MCF 10A (cell line): ENCODE measurements at regions not wholly inside any gene's neighbourhood (a gene's known extent, or its start where the extent isn't known, plus 50 kb on each side); places are given as distances from the start of the nearest gene placed in this dataset.

Source experiments
- BruUV-seq: library from RNA; stranded (reverse); fragments of 400-500 nt; replicated peaks from 2 replicates; lab custom pipeline; 2021; lab: Mats Ljungman, UMichigan
- CTCF ChIA-PET: fragments of 300-600 bp; sonication (Branson Sonifier 250); formaldehyde crosslinking; extraction: SDS; loops from one replicate; lab custom pipeline; 2021; ENCODE audit warnings: antibody characterized with exemption, inconsistent platforms; lab: Yijun Ruan, JAX
- POLR2A ChIA-PET: fragments of 300-600, 350-650 bp; sonication (Branson Sonifier 250); formaldehyde crosslinking; extraction: SDS; loops from one replicate; lab custom pipeline; 2020; ENCODE audit warnings: antibody characterized with exemption, inconsistent platforms; lab: Yijun Ruan, JAX
- DNase-seq: peaks from one replicate; pipeline ENCODE4 v3.0.0-alpha.2; 2018; ENCODE audit not compliant: unreplicated experiment
- H3K27ac Mint-ChIP-seq: one replicate; pipeline ENCODE4 v1.8.0; 2022; ENCODE audit warnings: mild to moderate bottlenecking, low read depth, mixed read lengths; ENCODE audit not compliant: unreplicated experiment
- H3K27me3 Mint-ChIP-seq: one replicate; pipeline ENCODE4 v1.8.0; 2022; ENCODE audit warnings: mixed read lengths; ENCODE audit not compliant: insufficient read depth, unreplicated experiment
- H3K36me3 Mint-ChIP-seq: one replicate; pipeline ENCODE4 v1.8.0; 2022; ENCODE audit warnings: mild to moderate bottlenecking, moderate library complexity, mixed read lengths; ENCODE audit not compliant: insufficient read depth, unreplicated experiment
- H3K4me1 Mint-ChIP-seq: one replicate; pipeline ENCODE4 v1.8.0; 2022; ENCODE audit warnings: mixed read lengths; ENCODE audit not compliant: insufficient read depth, unreplicated experiment
- H3K4me3 Mint-ChIP-seq: one replicate; pipeline ENCODE4 v1.8.0; 2022; ENCODE audit warnings: mild to moderate bottlenecking, moderate library complexity, mixed read lengths; ENCODE audit not compliant: unreplicated experiment
- H3K9me3 Mint-ChIP-seq: one replicate; pipeline ENCODE4 v1.8.0; 2022; ENCODE audit warnings: mixed read lengths; ENCODE audit not compliant: unreplicated experiment
- CTCF ChIP-seq: fragments of 200-600 bp; IDR thresholded peaks from one replicate; pipeline ENCODE4 v1.8.0; 2022; ENCODE audit warnings: antibody characterized with exemption, mild to moderate bottlenecking; ENCODE audit not compliant: unreplicated experiment
- intact Hi-C: fragments of 100-400 bp; cut with micrococcal nuclease; formaldehyde crosslinking; loops from 2 replicates; pipeline ENCODE4 v1.14.1; 2022

- no TSS peak for BruUV-seq
- intact Hi-C loops: no loop called here
- H3K27ac Mint-ChIP-seq: no peak overlapping the region
- ChIA-PET CTCF (interaction anchor here (1.0 kb wide), 1 partner anchor 86 kb away, joined by 3 read pairs; no protein-coding TSS in a partner anchor), POLR2A (interaction anchor here (0.6 to 0.7 kb wide), 3 partner anchors 12 to 1478 kb away, joined by 3 read pairs; no protein-coding TSS in a partner anchor)
- peaks cover 23% of the 10 kb centered on the region for H3K4me1 Mint-ChIP-seq
- DNase-seq: peak; percentile 50
- no peak overlapping the region for H3K4me3 Mint-ChIP-seq
- H3K9me3 Mint-ChIP-seq: no peaks in the 10 kb centered on the region
- no peaks in the 10 kb centered on the region for H3K27me3 Mint-ChIP-seq
- H3K36me3 Mint-ChIP-seq: no peaks in the 10 kb centered on the region
- no peak for TF ChIP-seq CTCF
These were observed 99.8 kb downstream of the MRPL39 start for GRCh38 chr21:25507522-25507921.

- intact Hi-C loops: no loop called here
- CTCF ChIA-PET: interaction anchor here (1.0 kb wide), 1 partner anchor 86 kb away, joined by 3 read pairs; no protein-coding TSS in a partner anchor
These were observed 100.4 kb downstream of the MRPL39 start for GRCh38 chr21:25506887-25507286.

GRCh38 chr21:25506261-25506660 lies 101.0 kb downstream of the MRPL39 start:
- no peak for TF ChIP-seq CTCF
- intact Hi-C loops: no loop called here

More at GRCh38 chr21:25506887-25507286, 100.4 kb downstream of the MRPL39 start:
- H3K4me3 Mint-ChIP-seq: peak overlapping the region; percentile 9
- TF ChIP-seq CTCF: no peak
- H3K36me3 Mint-ChIP-seq: no peaks in the 10 kb centered on the region
- peak overlapping the region; percentile 39 for H3K27ac Mint-ChIP-seq
- peak; percentile 70 for DNase-seq
- peaks cover 28% of the 10 kb centered on the region for H3K4me1 Mint-ChIP-seq
- H3K9me3 Mint-ChIP-seq: no peaks in the 10 kb centered on the region
- BruUV-seq: no TSS peak
- H3K27me3 Mint-ChIP-seq: no peaks in the 10 kb centered on the region
- POLR2A ChIA-PET: interaction anchor here (0.6 kb wide), 1 partner anchor 12 kb away, joined by 3 read pairs; no protein-coding TSS in a partner anchor

GRCh38 chr21:25503981-25504380 lies 103.3 kb downstream of the MRPL39 start:
- CTCF ChIA-PET: interaction anchor here (0.6 kb wide), 1 partner anchor 76 kb away, joined by 3 read pairs; no protein-coding TSS in a partner anchor
- POLR2A ChIA-PET: no interaction called here

More at GRCh38 chr21:25506261-25506660, 101.0 kb downstream of the MRPL39 start:
- POLR2A ChIA-PET: no interaction called here
- no peaks in the 10 kb centered on the region for H3K9me3 Mint-ChIP-seq
- no peaks in the 10 kb centered on the region for H3K27me3 Mint-ChIP-seq
- no peaks in the 10 kb centered on the region for H3K36me3 Mint-ChIP-seq
- no peak overlapping the region for H3K4me3 Mint-ChIP-seq
- no TSS peak for BruUV-seq
- H3K27ac Mint-ChIP-seq: no peak overlapping the region
- H3K4me1 Mint-ChIP-seq: peaks cover 29% of the 10 kb centered on the region
- CTCF ChIA-PET: no interaction called here
- no peak for DNase-seq

More at GRCh38 chr21:25503981-25504380, 103.3 kb downstream of the MRPL39 start:
- H3K9me3 Mint-ChIP-seq: no peaks in the 10 kb centered on the region
- no peak for TF ChIP-seq CTCF
- H3K27ac Mint-ChIP-seq: no peak overlapping the region
- intact Hi-C loops: no loop called here
- no peak for DNase-seq
- peaks cover 24% of the 10 kb centered on the region for H3K4me1 Mint-ChIP-seq
- no peaks in the 10 kb centered on the region for H3K27me3 Mint-ChIP-seq
- no peak overlapping the region for H3K4me3 Mint-ChIP-seq
- H3K36me3 Mint-ChIP-seq: no peaks in the 10 kb centered on the region
- no TSS peak for BruUV-seq
